SK-N-SH (cell line): ENCODE measurements at regions not wholly inside any gene's neighbourhood (a gene's known extent, or its start where the extent isn't known, plus 50 kb on each side); places are given as distances from the start of the nearest gene placed in this dataset.
"Not testable (repeated sequence)": the region's sequence is repeated elsewhere in the genome, so short reads cannot be mapped to it uniquely, and the experiment has no call there.

Experiments
- CTCF ChIA-PET: fragments of 300-600, 350-600 bp; formaldehyde crosslinking; extraction: SDS; loops from one replicate; lab custom pipeline; 2021; lab: Yijun Ruan, JAX
- POLR2A ChIA-PET: fragments of 350-600 bp; sonication (Branson Sonifier 250); formaldehyde crosslinking; extraction: SDS; loops from one replicate; lab custom pipeline; 2020; ENCODE audit warnings: antibody characterized with exemption, inconsistent platforms; lab: Yijun Ruan, JAX
- DNase-seq: peaks from one replicate; pipeline ENCODE4 v3.0.0; 2012
- H2AFZ ChIP-seq: fragments of 200-600 bp; sonication (generic); 2 replicates; pipeline ENCODE4 v1.8.1; 2016; ENCODE audit warnings: antibody characterized with exemption, mild to moderate bottlenecking, low read depth
- H3F3A ChIP-seq: fragments of 200-600 bp; sonication (generic); replicated peaks from 2 replicates; pipeline ENCODE3; 2016; ENCODE audit warnings: antibody characterized with exemption, mild to moderate bottlenecking; ENCODE audit not compliant: insufficient read depth
- H3K27ac ChIP-seq, 2 experiments: fragments of 200-500 bp in 1 of 2; fragments of 200-600 bp in 1 of 2; sonication (Bioruptor generic) in 1 of 2; sonication (generic), shearing (Covaris generic) in 1 of 2; 2 replicates each; pipeline versions ENCODE4 v1.5.1 to v1.6.1; 2014 to 2016; ENCODE audit warnings: low read depth in 2 of 2, inconsistent platforms in 1 of 2, low read length in 1 of 2, mild to moderate bottlenecking in 1 of 2, mixed read lengths in 1 of 2
- H3K27me3 ChIP-seq: fragments of 200-600 bp; sonication (generic), shearing (Covaris generic); 2 replicates; pipeline ENCODE4 v1.6.1; 2016; ENCODE audit warnings: mixed run types; ENCODE audit not compliant: insufficient read depth
- H3K36me3 ChIP-seq, 2 experiments: fragments of 200-500 bp in 1 of 2; fragments of 200-600 bp in 1 of 2; sonication (Bioruptor generic) in 1 of 2; sonication (generic) in 1 of 2; replicated peaks in 1 of 2; 2 replicates each; pipeline versions ENCODE3 to v1.5.1; 2014 to 2016; ENCODE audit warnings: low read length in 1 of 2, mild to moderate bottlenecking in 1 of 2; ENCODE audit not compliant: insufficient read depth in 2 of 2, control insufficient read depth in 1 of 2
- H3K4me1 ChIP-seq, 2 experiments: fragments of 200-500 bp in 1 of 2; fragments of 200-600 bp in 1 of 2; sonication (Bioruptor generic) in 1 of 2; sonication (generic), shearing (Covaris generic) in 1 of 2; 2 replicates each; pipeline versions ENCODE4 v1.5.1 to v1.6.1; 2014 to 2016; ENCODE audit warnings: low read depth in 1 of 2, low read length in 1 of 2, mixed run types in 1 of 2; ENCODE audit not compliant: insufficient read depth in 2 of 2, control insufficient read depth in 1 of 2
- H3K4me2 ChIP-seq: fragments of 200-600 bp; sonication (generic), shearing (Covaris generic); 2 replicates; pipeline ENCODE4 v1.6.1; 2017; ENCODE audit warnings: mixed run types
- H3K4me3 ChIP-seq, 2 experiments: fragments of 200-500 bp in 1 of 2; fragments of 200-600 bp in 1 of 2; sonication (Bioruptor generic) in 1 of 2; sonication (generic), shearing (Covaris generic) in 1 of 2; 2 replicates each; pipeline versions ENCODE4 v1.5.1 to v1.8.1; 2014 to 2016; ENCODE audit warnings: low read depth in 2 of 2, inconsistent platforms in 1 of 2, low read length in 1 of 2, mild to moderate bottlenecking in 1 of 2, mixed read lengths in 1 of 2, moderate library complexity in 1 of 2
- H3K79me2 ChIP-seq: fragments of 200-600 bp; sonication (generic); 2 replicates; pipeline ENCODE4 v1.8.1; 2017; ENCODE audit warnings: mild to moderate bottlenecking; ENCODE audit not compliant: insufficient read depth
- H3K9ac ChIP-seq: fragments of 200-600 bp; sonication (generic); 2 replicates; pipeline ENCODE4 v1.6.1; 2017; ENCODE audit warnings: mixed run types
- H3K9me2 ChIP-seq: fragments of 200-600 bp; sonication (generic); 2 replicates; pipeline ENCODE4 v1.6.1; 2017; ENCODE audit warnings: mixed run types
- H3K9me3 ChIP-seq: fragments of 200-600 bp; sonication (generic); 2 replicates; pipeline ENCODE4 v1.6.1; 2017; ENCODE audit warnings: mixed run types, mild to moderate bottlenecking, moderate library complexity
- H4K20me1 ChIP-seq: fragments of 200-600 bp; sonication (generic); 2 replicates; pipeline ENCODE4 v1.6.1; 2017; ENCODE audit warnings: mild to moderate bottlenecking, mixed run types; ENCODE audit not compliant: insufficient read depth
- CHD2 ChIP-seq: fragments of 150-350 bp; IDR thresholded peaks from 2 replicates; pipeline ENCODE4 v1.6.1; 2018; ENCODE audit warnings: low read length; ENCODE audit not compliant: partially characterized antibody
- ELF1 ChIP-seq: IDR thresholded peaks from 2 replicates; pipeline ENCODE4 v1.4.0; 2012
- EP300 ChIP-seq, 2 experiments: IDR thresholded peaks; 2 replicates each; pipeline versions ENCODE4 v1.4.0 to v1.6.1; 2012; ENCODE audit warnings: borderline replicate concordance in 1 of 2, low read depth in 1 of 2, low read length in 1 of 2
- FOXJ3 ChIP-seq: sonication (generic); formaldehyde crosslinking; IDR thresholded peaks from 2 replicates; pipeline ENCODE4 v1.5.1; 2020; ENCODE audit warnings: mild to moderate bottlenecking, missing genetic modification reagents
- FOXM1 ChIP-seq: IDR thresholded peaks from 2 replicates; pipeline ENCODE4 v1.4.0; 2012; ENCODE audit warnings: low read depth, mild to moderate bottlenecking
- GATA2 ChIP-seq: sonication (generic); formaldehyde crosslinking; IDR thresholded peaks from 2 replicates; pipeline ENCODE4 v1.5.0; 2020; ENCODE audit warnings: mild to moderate bottlenecking, missing genetic modification reagents
- JUND ChIP-seq: IDR thresholded peaks from 2 replicates; pipeline ENCODE4 v1.4.0; 2012
- MEF2A ChIP-seq: IDR thresholded peaks from 2 replicates; pipeline ENCODE4 v1.4.0; 2012; ENCODE audit warnings: low read depth, borderline replicate concordance
- MXI1 ChIP-seq: IDR thresholded peaks from 2 replicates; pipeline ENCODE4 v1.6.1; 2012; ENCODE audit warnings: mild to moderate bottlenecking, low read depth, low read length, improper control_type of control experiment
- NRF1 ChIP-seq: IDR thresholded peaks from 2 replicates; pipeline ENCODE4 v1.6.1; 2012; ENCODE audit warnings: low read depth, mild to moderate bottlenecking, low read length
- PBX3 ChIP-seq: IDR thresholded peaks from 2 replicates; pipeline ENCODE4; 2012
- POLR2AphosphoS5 ChIP-seq: IDR thresholded peaks from 2 replicates; pipeline ENCODE4 v1.6.1; 2012; ENCODE audit warnings: low read depth, low read length
- RAD21 ChIP-seq: IDR thresholded peaks from 2 replicates; pipeline ENCODE4 v1.6.1; 2012; ENCODE audit warnings: mild to moderate bottlenecking, low read length
- RCOR1 ChIP-seq: fragments of 150-350 bp; IDR thresholded peaks from 2 replicates; pipeline ENCODE4 v1.6.1; 2017; ENCODE audit warnings: antibody characterized with exemption, low read length
- RXRA ChIP-seq: IDR thresholded peaks from 2 replicates; pipeline ENCODE4 v1.4.0; 2012; ENCODE audit warnings: low read depth, mild to moderate bottlenecking, borderline replicate concordance
- SMC3 ChIP-seq: IDR thresholded peaks from 2 replicates; pipeline ENCODE4 v1.6.1; 2012; ENCODE audit warnings: low read depth, low read length, improper control_type of control experiment
- TCF12 ChIP-seq: IDR thresholded peaks from 2 replicates; pipeline ENCODE4 v1.4.0; 2012
- TEAD4 ChIP-seq: IDR thresholded peaks from 2 replicates; pipeline ENCODE4 v1.4.0; 2012; ENCODE audit warnings: mild to moderate bottlenecking, borderline replicate concordance; ENCODE audit not compliant: insufficient read depth
- USF1 ChIP-seq: IDR thresholded peaks from 2 replicates; pipeline ENCODE4 v1.4.0; 2012; ENCODE audit warnings: low read depth, borderline replicate concordance
- YY1 ChIP-seq: IDR thresholded peaks from 2 replicates; pipeline ENCODE4 v1.4.0; 2012; ENCODE audit warnings: low read depth, mild to moderate bottlenecking
- WGBS: methylation state at CpG from one replicate; pipeline ENCODE4 v1.1.6; 2017; ENCODE audit warnings: low lambda C conversion rate; 5-methylcytosine and 5-hydroxymethylcytosine counted together

GRCh38 chr6:23663096-23663495 is 462.9 kb upstream of the NRSN1 start:
- Histone ChIP-seq H2AFZ (no peak overlapping the region), H3K9ac (no peak overlapping the region), H3K27me3 (no peaks in the 10 kb centered on the region), H3K4me3 (no peak overlapping the region), H3K36me3 (no peaks in the 10 kb centered on the region), H3K27ac (peak overlapping the region in 1 of 2 experiments; percentile 99; a peak in 2 of 4 replicates), H3K4me2 (no peak overlapping the region), H3K79me2 (no peaks in the 10 kb centered on the region), H3K9me2 (no peaks in the 10 kb centered on the region), H3K9me3 (no peaks in the 10 kb centered on the region), H3F3A (no peaks in the 10 kb centered on the region), H4K20me1 (no peaks in the 10 kb centered on the region), H3K4me1 (peaks cover 0 to 12% of the 10 kb centered on the region in 2 experiments; a peak in 2 of 4 replicates)
- ChIA-PET POLR2A (no interaction called here), CTCF (no interaction called here)
- WGBS = 4% methylated on average over 3 of the region's 3 CpGs
- DNase-seq = no peak
- no peak for TF ChIP-seq EP300 (IDR thresholded peaks at IDR 0.05; ENCODE audit: borderline replicate concordance in 1 of 2, low read depth in 1 of 2, low read length in 1 of 2)
- no peak for TF ChIP-seq USF1
- no peak for TF ChIP-seq TCF12
- TF ChIP-seq POLR2AphosphoS5 = no peak
- TF ChIP-seq CHD2 = no peak
- TF ChIP-seq RXRA = no peak
- TF ChIP-seq YY1 = no peak
- TF ChIP-seq MXI1 = no peak
- no peak for TF ChIP-seq MEF2A
- no peak for TF ChIP-seq RAD21
- no peak for TF ChIP-seq JUND
- no peak for TF ChIP-seq PBX3

GRCh38 chr6:23663652-23664051 is 462.4 kb upstream of the NRSN1 start:
- H3K4me1 ChIP-seq = peaks cover 0 to 9% of the 10 kb centered on the region in 2 experiments; a peak in 2 of 4 replicates
- H3K4me2 ChIP-seq = no peak overlapping the region
- no peaks in the 10 kb centered on the region for H3K27me3 ChIP-seq
- ChIA-PET POLR2A (interaction anchor here (0.8 kb wide), 1 partner anchor 8 kb away, joined by 5 read pairs; no protein-coding TSS in a partner anchor), CTCF (interaction anchor here (0.6 to 0.9 kb wide), 2 partner anchors 542 to 1530 kb away, joined by 3 to 4 read pairs; no protein-coding TSS in a partner anchor)
- peak; percentile 42; the same call in 1 of the 2 replicates for TF ChIP-seq TCF12
- peak; percentile 92 for TF ChIP-seq FOXJ3
- no peak for TF ChIP-seq YY1
- no peak for TF ChIP-seq ELF1
- TF ChIP-seq NRF1 = no peak
- peak; percentile 91 for TF ChIP-seq GATA2
- TF ChIP-seq SMC3 = peak; percentile 3; the same call in 1 of the 2 replicates
- no peak for TF ChIP-seq FOXM1
- TF ChIP-seq MXI1 = peak; percentile 46; the same call in 1 of the 2 replicates
- peak; percentile 97 for TF ChIP-seq RCOR1
- peak; percentile 47 for TF ChIP-seq RAD21
- peak in 1 of 2 experiments; percentile 97; a peak in 2 of 4 replicates for TF ChIP-seq EP300 (IDR thresholded peaks at IDR 0.05; ENCODE audit: borderline replicate concordance in 1 of 2, low read depth in 1 of 2, low read length in 1 of 2)
- peak; percentile 90 for TF ChIP-seq CHD2
- peak; percentile 52; the same call in 1 of the 2 replicates for TF ChIP-seq TEAD4
- H4K20me1 ChIP-seq = no peaks in the 10 kb centered on the region
- H3K9me2 ChIP-seq = no peaks in the 10 kb centered on the region
- no peaks in the 10 kb centered on the region for H3F3A ChIP-seq
- 0% methylated on average over 1 of the region's 1 CpG for WGBS
- peak; percentile 70 for DNase-seq
- H3K9me3 ChIP-seq = no peaks in the 10 kb centered on the region
- no peak overlapping the region for H2AFZ ChIP-seq
- H3K36me3 ChIP-seq = no peaks in the 10 kb centered on the region
- no peak overlapping the region for H3K9ac ChIP-seq
- peak overlapping the region in 1 of 2 experiments; percentile 99; a peak in 2 of 4 replicates for H3K27ac ChIP-seq
- no peak overlapping the region for H3K4me3 ChIP-seq
- H3K79me2 ChIP-seq = no peaks in the 10 kb centered on the region

GRCh38 chr6:23665911-23666310 is 460.1 kb upstream of the NRSN1 start:
- H3K4me1 ChIP-seq, H3K36me3 ChIP-seq, POLR2A ChIA-PET, H3K4me3 ChIP-seq, H3K4me2 ChIP-seq, H3K9ac ChIP-seq, H3F3A ChIP-seq, H3K9me3 ChIP-seq, H3K79me2 ChIP-seq, H4K20me1 ChIP-seq, DNase-seq, H3K9me2 ChIP-seq, H2AFZ ChIP-seq, CTCF ChIA-PET, H3K27me3 ChIP-seq, H3K27ac ChIP-seq: not testable (repeated sequence)
- WGBS = 54% methylated on average over 6 of the region's 6 CpGs
